Ascending aorta (tissue), 2 donors: ENCODE measurements at regions not wholly inside any gene's neighbourhood (a gene's known extent, or its start where the extent isn't known, plus 50 kb on each side); places are given as distances from the start of the nearest gene placed in this dataset.
"Not testable (repeated sequence)": the region's sequence is repeated elsewhere in the genome, so short reads cannot be mapped to it uniquely, and the experiment has no call there.

Experiments used
- DNase-seq, 2 donors: peaks; one replicate each; pipeline ENCODE4 v3.0.0-alpha.2; 2019; ENCODE audit warnings: low spot score in 2 of 2
- H3K27ac ChIP-seq, 2 donors: fragments of 200-600 bp; sonication (generic); one replicate each; pipeline ENCODE4 v1.5.1; 2016 to 2017; ENCODE audit warnings: mild to moderate bottlenecking in 1 of 2
- H3K27me3 ChIP-seq: fragments of 200-600 bp; sonication (generic); one replicate; pipeline ENCODE4 v1.5.1; 2017
- H3K36me3 ChIP-seq, 2 donors: fragments of 200-600 bp; sonication (generic); one replicate each; pipeline ENCODE4 v1.5.1; 2016
- H3K4me1 ChIP-seq, 2 donors: fragments of 200-600 bp; sonication (generic); one replicate each; pipeline ENCODE4 v1.5.1; 2016 to 2017; ENCODE audit warnings: mild to moderate bottlenecking in 1 of 2
- H3K4me3 ChIP-seq, 2 donors: fragments of 200-600 bp; sonication (generic); one replicate each; pipeline ENCODE4 v1.5.1; 2016 to 2017; ENCODE audit warnings: mild to moderate bottlenecking in 1 of 2
- H3K9me3 ChIP-seq, 2 donors: fragments of 200-600 bp; sonication (generic); one replicate each; pipeline ENCODE4 v1.5.1; 2016
- CTCF ChIP-seq, 3 experiments: fragments of 200-600 bp in 2 of 3; fragments of 450-650 bp in 1 of 3; sonication (generic) in 2 of 3; IDR thresholded peaks; one replicate each; pipeline ENCODE4 v1.5.1; 2016 to 2019; ENCODE audit warnings: antibody characterized with exemption in 3 of 3, mild to moderate bottlenecking in 1 of 3, moderate library complexity in 1 of 3
- intact Hi-C: fragments of 100-400 bp; cut with DNase I; formaldehyde crosslinking; loops from one replicate; pipeline ENCODE4 v1.15.1; 2023

GRCh38 chr12:87425942-87426554 is 603.2 kb downstream of the C12orf50 start:
- Histone ChIP-seq H3K36me3 (no peaks in the 10 kb centered on the region), H3K4me3 (no peak overlapping the region), H3K4me1 (peaks cover 0 to 4% of the 10 kb centered on the region in 2 donors), H3K27ac (no peak overlapping the region), H3K27me3 (no peaks in the 10 kb centered on the region), H3K9me3 (no peaks in the 10 kb centered on the region)
- intact Hi-C loops, result no loop called here
- DNase-seq, result no peak
- TF ChIP-seq CTCF (IDR thresholded peaks at IDR 0.05), result no peak

- H3K4me1 ChIP-seq, H3K27me3 ChIP-seq, H3K36me3 ChIP-seq, H3K4me3 ChIP-seq, H3K27ac ChIP-seq, H3K9me3 ChIP-seq, DNase-seq, intact Hi-C loops: not testable (repeated sequence)
Observed at GRCh38 chr12:87421233-87421632, 608.0 kb downstream of the C12orf50 start.

- Histone ChIP-seq H3K36me3 (no peaks in the 10 kb centered on the region), H3K27ac (no peak overlapping the region), H3K9me3 (peaks cover 0 to 2% of the 10 kb centered on the region in 2 donors), H3K27me3 (no peaks in the 10 kb centered on the region), H3K4me1 (no peaks in the 10 kb centered on the region), H3K4me3 (no peak overlapping the region)
- TF ChIP-seq CTCF (IDR thresholded peaks at IDR 0.05), result no peak
- no peak for DNase-seq
- intact Hi-C loops, result no loop called here
Observed at GRCh38 chr12:87413784-87414183, 615.4 kb downstream of the C12orf50 start.

- H3K27me3 ChIP-seq, result no peaks in the 10 kb centered on the region
- no peak overlapping the region for H3K27ac ChIP-seq
- H3K4me3 ChIP-seq, result no peak overlapping the region
- no peak for TF ChIP-seq CTCF (IDR thresholded peaks at IDR 0.05)
- H3K4me1 ChIP-seq, result no peaks in the 10 kb centered on the region
- DNase-seq, result no peak
- intact Hi-C loops, result no loop called here
- no peaks in the 10 kb centered on the region for H3K36me3 ChIP-seq
- H3K9me3 ChIP-seq, result peaks cover 0 to 2% of the 10 kb centered on the region in 2 donors
Observed at GRCh38 chr12:87406926-87407325, 622.3 kb downstream of the C12orf50 start.

- no peak for DNase-seq
- no peaks in the 10 kb centered on the region for H3K9me3 ChIP-seq
- H3K27me3 ChIP-seq, result no peaks in the 10 kb centered on the region
- no peak for TF ChIP-seq CTCF (IDR thresholded peaks at IDR 0.05)
- intact Hi-C loops, result no loop called here
- H3K27ac ChIP-seq, result no peak overlapping the region
- no peak overlapping the region for H3K4me3 ChIP-seq
- H3K4me1 ChIP-seq, result no peaks in the 10 kb centered on the region
- H3K36me3 ChIP-seq, result no peaks in the 10 kb centered on the region
Observed at GRCh38 chr12:87405918-87406317, 623.3 kb downstream of the C12orf50 start.

GRCh38 chr12:87394168-87394567 is 635.0 kb downstream of the C12orf50 start:
- not testable (repeated sequence) for H3K27ac ChIP-seq

GRCh38 chr12:87388376-87388775 is 640.8 kb downstream of the C12orf50 start:
- Histone ChIP-seq H3K36me3 (no peaks in the 10 kb centered on the region), H3K27ac (no peak overlapping the region), H3K4me1 (no peaks in the 10 kb centered on the region), H3K27me3 (no peaks in the 10 kb centered on the region), H3K9me3 (no peaks in the 10 kb centered on the region), H3K4me3 (no peak overlapping the region)
- TF ChIP-seq CTCF (IDR thresholded peaks at IDR 0.05), result no peak
- DNase-seq, result no peak
- intact Hi-C loops, result no loop called here

More at GRCh38 chr12:87394168-87394567, 635.0 kb downstream of the C12orf50 start:
- H3K27me3 ChIP-seq, H3K4me1 ChIP-seq, H3K36me3 ChIP-seq, intact Hi-C loops, DNase-seq, H3K4me3 ChIP-seq, H3K9me3 ChIP-seq: not testable (repeated sequence)
